ENCODE measurements at regions not wholly inside any gene's neighbourhood (a gene's known extent, or its start where the extent isn't known, plus 50 kb on each side); places are given as distances from the start of the nearest gene placed in this dataset.

DNA sequence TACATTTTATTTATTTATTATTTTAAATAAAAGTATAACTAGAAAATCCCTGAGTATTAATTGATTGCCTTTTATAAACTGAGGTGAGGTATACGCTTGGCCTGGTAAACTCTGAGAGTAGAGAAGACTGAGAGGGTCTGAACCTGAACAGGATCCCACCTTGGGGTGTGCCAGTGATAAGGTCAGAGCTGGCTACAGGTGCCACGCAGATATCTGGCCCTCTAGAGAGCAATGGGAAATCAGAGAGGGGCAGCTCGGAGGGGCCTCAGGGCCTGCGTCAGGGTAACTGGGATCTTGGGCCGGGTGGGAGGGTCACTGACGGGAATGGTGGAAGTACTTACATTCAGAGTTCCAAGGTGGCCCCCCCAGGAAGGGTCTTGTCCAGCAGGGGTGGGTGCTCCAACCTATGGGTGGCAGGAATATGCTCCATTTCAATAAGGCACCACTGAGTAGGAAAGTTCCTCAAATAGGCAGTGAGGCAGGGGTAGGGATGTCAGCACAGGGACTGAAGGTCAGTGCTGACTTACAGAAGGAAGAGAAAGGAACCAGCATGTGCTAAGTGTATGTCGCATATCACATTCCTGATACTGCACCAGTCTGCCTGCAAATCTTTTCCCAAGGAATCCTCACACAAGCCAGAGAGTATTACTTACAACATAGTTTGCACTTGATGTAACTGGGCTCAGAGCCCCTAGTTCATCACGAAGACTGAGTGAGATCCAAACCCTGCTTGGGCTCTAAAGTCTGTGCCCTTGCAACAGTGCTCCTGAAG is 706.0 kb upstream of the RAB6C start:
- Histone ChIP-seq H3K36me3 (ENCODE audit: low read depth, missing control alignments) (no peaks in the 10 kb centered on the region), H3K4me3 (no peak overlapping the region), H3K4me1 (no peaks in the 10 kb centered on the region), H3K27me3 (no peaks in the 10 kb centered on the region), H3K9me3 (no peaks in the 10 kb centered on the region), H3K27ac (no peak overlapping the region)
- TF ChIP-seq, protein P1, sequence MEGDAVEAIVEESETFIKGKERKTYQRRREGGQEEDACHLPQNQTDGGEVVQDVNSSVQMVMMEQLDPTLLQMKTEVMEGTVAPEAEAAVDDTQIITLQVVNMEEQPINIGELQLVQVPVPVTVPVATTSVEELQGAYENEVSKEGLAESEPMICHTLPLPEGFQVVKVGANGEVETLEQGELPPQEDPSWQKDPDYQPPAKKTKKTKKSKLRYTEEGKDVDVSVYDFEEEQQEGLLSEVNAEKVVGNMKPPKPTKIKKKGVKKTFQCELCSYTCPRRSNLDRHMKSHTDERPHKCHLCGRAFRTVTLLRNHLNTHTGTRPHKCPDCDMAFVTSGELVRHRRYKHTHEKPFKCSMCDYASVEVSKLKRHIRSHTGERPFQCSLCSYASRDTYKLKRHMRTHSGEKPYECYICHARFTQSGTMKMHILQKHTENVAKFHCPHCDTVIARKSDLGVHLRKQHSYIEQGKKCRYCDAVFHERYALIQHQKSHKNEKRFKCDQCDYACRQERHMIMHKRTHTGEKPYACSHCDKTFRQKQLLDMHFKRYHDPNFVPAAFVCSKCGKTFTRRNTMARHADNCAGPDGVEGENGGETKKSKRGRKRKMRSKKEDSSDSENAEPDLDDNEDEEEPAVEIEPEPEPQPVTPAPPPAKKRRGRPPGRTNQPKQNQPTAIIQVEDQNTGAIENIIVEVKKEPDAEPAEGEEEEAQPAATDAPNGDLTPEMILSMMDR (IDR thresholded peaks at IDR 0.05): no peak
- no peak for TF ChIP-seq POLR2A (IDR thresholded peaks at IDR 0.05)
- 91 to 94% methylated on average over 7 to 8 of the region's 8 CpGs for WGBS, 2 donors
- intact Hi-C loops (cut with DNase I; ENCODE audit: low total_unique reads): no loop called here
- DNase-seq: no peak

DNA sequence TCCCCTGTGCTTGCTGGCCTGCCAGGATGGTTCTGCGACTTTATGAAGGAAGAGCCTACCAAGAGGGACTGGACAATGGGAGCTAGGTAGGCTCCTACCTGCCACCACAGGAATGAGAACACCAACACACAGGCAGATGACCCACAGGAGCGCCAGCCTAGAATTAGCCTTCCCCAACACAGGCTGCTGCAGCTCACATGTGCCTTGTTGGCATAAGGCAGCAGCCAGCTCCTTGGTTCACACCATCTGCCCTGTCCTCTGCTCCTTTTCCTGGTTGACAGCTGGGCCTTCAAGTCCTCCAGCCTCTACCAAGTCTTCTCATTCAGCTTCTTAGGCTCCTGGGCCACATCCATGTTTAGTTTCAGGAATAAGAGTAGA is 705.4 kb upstream of the RAB6C start:
- intact Hi-C loops (cut with DNase I; ENCODE audit: low total_unique reads): no loop called here
- no peak overlapping the region for H3K4me3 ChIP-seq
- 50 to 93% methylated on average over 2 of the region's 2 CpGs for WGBS, 2 donors
- H3K36me3 ChIP-seq (ENCODE audit: low read depth, missing control alignments): no peaks in the 10 kb centered on the region
- no peaks in the 10 kb centered on the region for H3K27me3 ChIP-seq
- no peak for DNase-seq
- H3K4me1 ChIP-seq: no peaks in the 10 kb centered on the region
- TF ChIP-seq, protein P1 (IDR thresholded peaks at IDR 0.05): no peak
- no peak for TF ChIP-seq POLR2A (IDR thresholded peaks at IDR 0.05)
- H3K27ac ChIP-seq: no peak overlapping the region
- no peaks in the 10 kb centered on the region for H3K9me3 ChIP-seq

DNA sequence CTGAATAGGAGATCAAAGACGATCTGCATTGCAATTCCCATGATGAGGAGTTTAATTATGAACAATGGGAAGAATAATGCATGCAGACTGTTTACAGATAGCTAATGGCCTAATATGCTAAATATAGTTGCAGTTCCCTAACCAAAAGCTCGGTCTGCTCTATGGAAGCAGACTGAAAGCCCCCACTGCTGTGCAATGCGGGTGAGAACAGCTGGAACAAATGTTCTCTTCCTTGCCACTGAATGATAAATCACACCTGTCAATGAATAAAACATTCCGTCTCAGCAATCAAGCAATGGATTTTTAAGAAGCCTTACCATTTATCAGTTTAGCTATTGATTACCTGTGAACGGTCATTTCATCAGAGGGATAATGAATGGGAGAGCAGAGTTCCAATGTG is 704.5 kb upstream of the RAB6C start:
- TF ChIP-seq, protein P1 (IDR thresholded peaks at IDR 0.05): no peak
- TF ChIP-seq POLR2A (IDR thresholded peaks at IDR 0.05): no peak
- Histone ChIP-seq H3K27me3 (no peaks in the 10 kb centered on the region), H3K9me3 (no peaks in the 10 kb centered on the region), H3K4me3 (no peak overlapping the region), H3K27ac (no peak overlapping the region), H3K4me1 (no peaks in the 10 kb centered on the region), H3K36me3 (ENCODE audit: low read depth, missing control alignments) (no peaks in the 10 kb centered on the region)
- intact Hi-C loops (cut with DNase I; ENCODE audit: low total_unique reads): no loop called here
- no peak for DNase-seq
- 62 to 66% methylated on average over 5 of the region's 5 CpGs for WGBS, 2 donors

DNA sequence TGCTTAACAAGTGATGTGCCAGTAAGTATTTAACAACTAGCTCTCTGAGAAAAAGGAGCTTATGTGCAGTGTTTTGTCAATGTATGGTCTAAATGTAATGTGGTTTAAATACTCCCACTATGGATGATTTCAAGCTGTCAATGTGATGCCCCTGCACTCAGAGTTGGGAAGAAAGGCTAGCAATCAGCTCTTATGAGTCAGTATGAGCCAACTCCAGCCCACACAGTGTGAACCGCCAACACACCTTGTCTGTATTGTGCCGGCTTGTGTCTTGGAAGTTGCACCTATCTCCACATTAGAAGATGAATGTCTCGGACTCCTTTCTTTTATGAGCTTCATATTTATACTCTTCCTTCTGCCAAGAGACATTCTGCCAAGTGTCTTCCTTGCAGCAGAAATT is 703.8 kb upstream of the RAB6C start:
- H3K36me3 ChIP-seq (ENCODE audit: low read depth, missing control alignments): no peaks in the 10 kb centered on the region
- no peaks in the 10 kb centered on the region for H3K9me3 ChIP-seq
- H3K27ac ChIP-seq: no peak overlapping the region
- TF ChIP-seq, protein P1 (IDR thresholded peaks at IDR 0.05): no peak
- no peak for TF ChIP-seq POLR2A (IDR thresholded peaks at IDR 0.05)
- intact Hi-C loops (cut with DNase I; ENCODE audit: low total_unique reads): no loop called here
- H3K4me3 ChIP-seq: no peak overlapping the region
- 92 to 96% methylated on average over 3 of the region's 3 CpGs for WGBS, 2 donors
- H3K27me3 ChIP-seq: no peaks in the 10 kb centered on the region
- H3K4me1 ChIP-seq: no peaks in the 10 kb centered on the region
- no peak for DNase-seq

DNA sequence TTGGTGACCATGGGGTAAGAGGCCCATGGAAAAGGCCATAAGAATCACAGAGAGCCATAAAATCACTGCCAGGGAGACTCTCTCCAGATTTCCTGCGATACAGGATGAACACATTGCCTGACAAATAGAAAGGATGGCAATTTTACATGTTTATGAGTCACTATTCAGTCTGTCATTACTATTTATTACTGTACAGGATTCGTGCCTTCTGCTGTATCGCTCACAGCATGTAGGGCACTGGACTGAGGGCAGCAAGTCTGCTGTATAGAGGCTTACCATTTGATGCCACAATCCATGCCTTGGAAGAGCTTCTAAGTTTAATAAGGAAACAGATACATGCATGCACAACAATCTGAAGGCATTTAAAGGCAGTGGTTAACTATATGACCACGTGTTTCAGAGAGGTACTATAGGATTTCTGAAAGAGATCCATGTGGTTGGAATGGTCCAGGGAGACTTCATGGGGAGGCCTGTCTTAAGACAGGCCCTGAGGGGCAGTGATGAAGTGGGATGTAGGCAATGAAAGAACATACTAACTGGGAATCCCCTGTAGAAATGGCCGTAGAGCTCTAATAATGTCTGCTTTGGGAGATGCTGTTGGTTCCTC is 702.4 kb upstream of the RAB6C start:
- Histone ChIP-seq H3K36me3 (ENCODE audit: low read depth, missing control alignments) (no peaks in the 10 kb centered on the region), H3K4me3 (no peak overlapping the region), H3K27ac (no peak overlapping the region), H3K9me3 (no peaks in the 10 kb centered on the region), H3K27me3 (no peaks in the 10 kb centered on the region), H3K4me1 (no peaks in the 10 kb centered on the region)
- no peak for TF ChIP-seq POLR2A (IDR thresholded peaks at IDR 0.05)
- TF ChIP-seq, protein P1 (IDR thresholded peaks at IDR 0.05): no peak
- DNase-seq: no peak
- intact Hi-C loops (cut with DNase I; ENCODE audit: low total_unique reads): no loop called here
- 82 to 84% methylated on average over 5 of the region's 5 CpGs for WGBS, 2 donors

All from testis (tissue), 2 donors.